ENCODE measurements at regions not wholly inside any gene's neighbourhood (a gene's known extent, or its start where the extent isn't known, plus 50 kb on each side); places are given as distances from the start of the nearest gene placed in this dataset.

GRCh38 chr1:106289265-106289928 is 767.1 kb upstream of the PRMT6 start:
- Histone ChIP-seq H3K9me3 (ENCODE audit: low read depth) (no peaks in the 10 kb centered on the region), H3K4me2 (no peak overlapping the region), H3K4me1 (peaks cover 15% of the 10 kb centered on the region), H3K27me3 (no peaks in the 10 kb centered on the region), H3F3A (ENCODE audit: low read depth) (no peaks in the 10 kb centered on the region), H3K9ac (no peak overlapping the region), H3K27ac (no peak overlapping the region), H4K20me1 (ENCODE audit: low read depth) (no peaks in the 10 kb centered on the region), H3K79me2 (ENCODE audit: low read depth) (no peaks in the 10 kb centered on the region), H3K36me3 (no peaks in the 10 kb centered on the region), H2AFZ (replicated peaks) (no peak overlapping the region), H3K4me3 (no peak overlapping the region)
- Mint-ChIP-seq H3K27me3 (ENCODE audit: insufficient read depth, low read depth) (peaks cover 2% of the 10 kb centered on the region), H3K36me3 (no peaks in the 10 kb centered on the region), H3K4me3 (no peak overlapping the region), H3K27ac (no peak overlapping the region), H3K4me1 (peaks cover 23% of the 10 kb centered on the region), H3K9me3 (no peaks in the 10 kb centered on the region)
- TF ChIP-seq CTCF (IDR thresholded peaks at IDR 0.05): no peak
- DNase-seq (ENCODE audit: low spot score): no peak

GRCh38 chr1:106290805-106291501 is 765.5 kb upstream of the PRMT6 start:
- Mint-ChIP-seq H3K27ac (peak overlapping the region; percentile 11), H3K4me1 (peaks cover 23% of the 10 kb centered on the region), H3K4me3 (no peak overlapping the region), H3K36me3 (no peaks in the 10 kb centered on the region), H3K9me3 (no peaks in the 10 kb centered on the region), H3K27me3 (ENCODE audit: insufficient read depth, low read depth) (peaks cover 2% of the 10 kb centered on the region)
- no peaks in the 10 kb centered on the region for H4K20me1 ChIP-seq (ENCODE audit: low read depth)
- peak overlapping the region; percentile 38 for H2AFZ ChIP-seq (replicated peaks)
- H3K27me3 ChIP-seq: no peaks in the 10 kb centered on the region
- no peak overlapping the region for H3K4me2 ChIP-seq
- H3K79me2 ChIP-seq (ENCODE audit: low read depth): no peaks in the 10 kb centered on the region
- no peak overlapping the region for H3K4me3 ChIP-seq
- H3K27ac ChIP-seq: no peak overlapping the region
- no peak for TF ChIP-seq EZH2 (IDR thresholded peaks at IDR 0.05)
- TF ChIP-seq EZH2phosphoT487 (IDR thresholded peaks at IDR 0.05): no peak
- no peak for TF ChIP-seq CTCF (IDR thresholded peaks at IDR 0.05)
- DNase-seq (ENCODE audit: low spot score): no peak
- no peak overlapping the region for H3K9ac ChIP-seq
- H3K36me3 ChIP-seq: no peaks in the 10 kb centered on the region
- H3K4me1 ChIP-seq: peaks cover 15% of the 10 kb centered on the region
- no peaks in the 10 kb centered on the region for H3F3A ChIP-seq (ENCODE audit: low read depth)
- H3K9me3 ChIP-seq (ENCODE audit: low read depth): no peaks in the 10 kb centered on the region

- Histone ChIP-seq H3K27me3 (no peaks in the 10 kb centered on the region), H3K4me1 (peaks cover 8% of the 10 kb centered on the region), H3K9me3 (ENCODE audit: low read depth) (no peaks in the 10 kb centered on the region), H3F3A (ENCODE audit: low read depth) (no peaks in the 10 kb centered on the region), H3K9ac (no peak overlapping the region), H3K4me2 (no peak overlapping the region), H3K27ac (no peak overlapping the region), H2AFZ (replicated peaks) (no peak overlapping the region), H3K79me2 (ENCODE audit: low read depth) (no peaks in the 10 kb centered on the region), H3K4me3 (no peak overlapping the region), H4K20me1 (ENCODE audit: low read depth) (no peaks in the 10 kb centered on the region), H3K36me3 (no peaks in the 10 kb centered on the region)
- DNase-seq (ENCODE audit: low spot score): no peak
- H3K4me1 Mint-ChIP-seq: peaks cover 18% of the 10 kb centered on the region
- no peak overlapping the region for H3K27ac Mint-ChIP-seq
- H3K27me3 Mint-ChIP-seq (ENCODE audit: insufficient read depth, low read depth): peaks cover 2% of the 10 kb centered on the region
- no peak overlapping the region for H3K4me3 Mint-ChIP-seq
- TF ChIP-seq EZH2 (IDR thresholded peaks at IDR 0.05): no peak
- no peak for TF ChIP-seq CTCF (IDR thresholded peaks at IDR 0.05)
- no peak for TF ChIP-seq EZH2phosphoT487 (IDR thresholded peaks at IDR 0.05)
- H3K36me3 Mint-ChIP-seq: no peaks in the 10 kb centered on the region
- no peaks in the 10 kb centered on the region for H3K9me3 Mint-ChIP-seq
Measured at GRCh38 chr1:106292130-106292529, 764.3 kb upstream of the PRMT6 start.
